ENCODE measurements at regions not wholly inside any gene's neighbourhood (a gene's known extent, or its start where the extent isn't known, plus 50 kb on each side); places are given as distances from the start of the nearest gene placed in this dataset.

- Histone ChIP-seq H2AFZ (ENCODE audit: low read length) (no peak overlapping the region), H3K79me2 (ENCODE audit: insufficient read depth, low read length) (no peaks in the 10 kb centered on the region), H3K4me3 (ENCODE audit: low read depth, low read length, poor library complexity, severe bottlenecking) (no peak overlapping the region), H3K4me1 (ENCODE audit: insufficient read depth, low read length, severe bottlenecking) (no peaks in the 10 kb centered on the region), H3K9me3 (ENCODE audit: low read length) (no peaks in the 10 kb centered on the region), H3K9me2 (ENCODE audit: low read depth, low read length) (no peaks in the 10 kb centered on the region), H3K9ac (ENCODE audit: low read length) (no peak overlapping the region), H3K4me2 (ENCODE audit: low read length) (no peak overlapping the region), H3K36me3 (ENCODE audit: insufficient read depth, low read length) (no peaks in the 10 kb centered on the region), H3F3A (ENCODE audit: insufficient read depth, low read length) (no peaks in the 10 kb centered on the region), H3K27me3 (ENCODE audit: insufficient read depth, low read length) (no peaks in the 10 kb centered on the region), H4K20me1 (ENCODE audit: insufficient read depth, low read length) (no peaks in the 10 kb centered on the region), H3K27ac (ENCODE audit: low read depth, low read length, poor library complexity, severe bottlenecking) (no peak overlapping the region)
- no peak for TF ChIP-seq CTCF (IDR thresholded peaks at IDR 0.05; ENCODE audit: low read length)
- no peak for TF ChIP-seq EZH2 (IDR thresholded peaks at IDR 0.05; ENCODE audit: borderline replicate concordance, low read length)
These were observed 289.2 kb downstream of the TCERG1L start for GRCh38 chr10:131022369-131022768.

GRCh38 chr10:131022981-131023380 is 288.5 kb downstream of the TCERG1L start:
- H3K9me2 ChIP-seq (ENCODE audit: low read depth, low read length) = no peaks in the 10 kb centered on the region
- H3K27ac ChIP-seq (ENCODE audit: low read depth, low read length, poor library complexity, severe bottlenecking) = no peak overlapping the region
- H3K9me3 ChIP-seq (ENCODE audit: low read length) = no peaks in the 10 kb centered on the region
- no peak overlapping the region for H3K4me3 ChIP-seq (ENCODE audit: low read depth, low read length, poor library complexity, severe bottlenecking)
- no peak for TF ChIP-seq EZH2 (IDR thresholded peaks at IDR 0.05; ENCODE audit: borderline replicate concordance, low read length)
- TF ChIP-seq CTCF (IDR thresholded peaks at IDR 0.05; ENCODE audit: low read length) = no peak
- no peaks in the 10 kb centered on the region for H3K79me2 ChIP-seq (ENCODE audit: insufficient read depth, low read length)
- no peak overlapping the region for H2AFZ ChIP-seq (ENCODE audit: low read length)
- no peaks in the 10 kb centered on the region for H3F3A ChIP-seq (ENCODE audit: insufficient read depth, low read length)
- no peak overlapping the region for H3K4me2 ChIP-seq (ENCODE audit: low read length)
- H4K20me1 ChIP-seq (ENCODE audit: insufficient read depth, low read length) = no peaks in the 10 kb centered on the region
- H3K36me3 ChIP-seq (ENCODE audit: insufficient read depth, low read length) = no peaks in the 10 kb centered on the region
- H3K4me1 ChIP-seq (ENCODE audit: insufficient read depth, low read length, severe bottlenecking) = no peaks in the 10 kb centered on the region
- H3K9ac ChIP-seq (ENCODE audit: low read length) = no peak overlapping the region
- H3K27me3 ChIP-seq (ENCODE audit: insufficient read depth, low read length) = no peaks in the 10 kb centered on the region

- no peaks in the 10 kb centered on the region for H3K79me2 ChIP-seq (ENCODE audit: insufficient read depth, low read length)
- no peaks in the 10 kb centered on the region for H3K4me1 ChIP-seq (ENCODE audit: insufficient read depth, low read length, severe bottlenecking)
- H3K27me3 ChIP-seq (ENCODE audit: insufficient read depth, low read length) = no peaks in the 10 kb centered on the region
- H3K9me3 ChIP-seq (ENCODE audit: low read length) = no peaks in the 10 kb centered on the region
- no peak for TF ChIP-seq EZH2 (IDR thresholded peaks at IDR 0.05; ENCODE audit: borderline replicate concordance, low read length)
- no peak for TF ChIP-seq CTCF (IDR thresholded peaks at IDR 0.05; ENCODE audit: low read length)
- H3K36me3 ChIP-seq (ENCODE audit: insufficient read depth, low read length) = no peaks in the 10 kb centered on the region
- no peaks in the 10 kb centered on the region for H3F3A ChIP-seq (ENCODE audit: insufficient read depth, low read length)
- H3K9me2 ChIP-seq (ENCODE audit: low read depth, low read length) = no peaks in the 10 kb centered on the region
- no peaks in the 10 kb centered on the region for H4K20me1 ChIP-seq (ENCODE audit: insufficient read depth, low read length)
- no peak overlapping the region for H3K4me3 ChIP-seq (ENCODE audit: low read depth, low read length, poor library complexity, severe bottlenecking)
- no peak overlapping the region for H3K4me2 ChIP-seq (ENCODE audit: low read length)
- H2AFZ ChIP-seq (ENCODE audit: low read length) = no peak overlapping the region
- H3K27ac ChIP-seq (ENCODE audit: low read depth, low read length, poor library complexity, severe bottlenecking) = no peak overlapping the region
- no peak overlapping the region for H3K9ac ChIP-seq (ENCODE audit: low read length)
These were observed 287.0 kb downstream of the TCERG1L start for GRCh38 chr10:131024259-131025131.
